PC-9 (cell line): ENCODE measurements at regions not wholly inside any gene's neighbourhood (a gene's known extent, or its start where the extent isn't known, plus 50 kb on each side); places are given as distances from the start of the nearest gene placed in this dataset.

Source experiments
- EZH2 ChIP-seq: fragments of 200-600 bp; sonication (generic); IDR thresholded peaks from 2 replicates; pipeline ENCODE4 v1.8.0; 2017; ENCODE audit warnings: antibody characterized with exemption, low read depth
- TF ChIP-seq, protein P1 (sequence below): fragments of 200-600 bp; sonication (generic); conservative IDR thresholded peaks from 2 replicates; pipeline ENCODE4 v1.6.1; 2017; ENCODE audit warnings: mixed run types, antibody characterized with exemption, mild to moderate bottlenecking, moderate library complexity

DNA sequence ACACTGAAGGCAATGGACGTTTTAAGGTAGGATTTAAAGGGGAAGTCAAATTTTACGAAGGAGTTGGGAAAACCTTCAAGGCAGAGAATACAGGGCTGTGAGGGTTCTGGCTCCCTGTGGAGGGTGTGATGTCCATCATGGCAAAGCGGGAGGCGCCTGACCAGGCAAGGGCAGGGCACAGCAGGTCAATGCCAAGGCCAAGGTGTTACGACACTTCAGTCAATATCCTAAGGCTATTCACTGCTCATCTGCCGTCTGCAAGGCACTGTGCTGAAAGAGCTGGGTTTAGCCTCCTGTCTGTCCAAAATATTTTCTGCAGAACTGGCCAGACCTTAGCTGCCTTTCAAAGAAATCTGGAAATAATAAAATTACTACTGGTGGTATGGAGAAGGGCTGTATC is 297.9 kb upstream of the MGMT start:
- TF ChIP-seq, protein P1, sequence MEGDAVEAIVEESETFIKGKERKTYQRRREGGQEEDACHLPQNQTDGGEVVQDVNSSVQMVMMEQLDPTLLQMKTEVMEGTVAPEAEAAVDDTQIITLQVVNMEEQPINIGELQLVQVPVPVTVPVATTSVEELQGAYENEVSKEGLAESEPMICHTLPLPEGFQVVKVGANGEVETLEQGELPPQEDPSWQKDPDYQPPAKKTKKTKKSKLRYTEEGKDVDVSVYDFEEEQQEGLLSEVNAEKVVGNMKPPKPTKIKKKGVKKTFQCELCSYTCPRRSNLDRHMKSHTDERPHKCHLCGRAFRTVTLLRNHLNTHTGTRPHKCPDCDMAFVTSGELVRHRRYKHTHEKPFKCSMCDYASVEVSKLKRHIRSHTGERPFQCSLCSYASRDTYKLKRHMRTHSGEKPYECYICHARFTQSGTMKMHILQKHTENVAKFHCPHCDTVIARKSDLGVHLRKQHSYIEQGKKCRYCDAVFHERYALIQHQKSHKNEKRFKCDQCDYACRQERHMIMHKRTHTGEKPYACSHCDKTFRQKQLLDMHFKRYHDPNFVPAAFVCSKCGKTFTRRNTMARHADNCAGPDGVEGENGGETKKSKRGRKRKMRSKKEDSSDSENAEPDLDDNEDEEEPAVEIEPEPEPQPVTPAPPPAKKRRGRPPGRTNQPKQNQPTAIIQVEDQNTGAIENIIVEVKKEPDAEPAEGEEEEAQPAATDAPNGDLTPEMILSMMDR: no peak
- no peak for TF ChIP-seq EZH2
